GM13977 (cell line): ENCODE measurements at regions not wholly inside any gene's neighbourhood (a gene's known extent, or its start where the extent isn't known, plus 50 kb on each side); places are given as distances from the start of the nearest gene placed in this dataset.
A peak's percentile ranks its signal among the peaks of the same experiment; 100 is the strongest.

Experiments used
- DNase-seq: peaks from one replicate; pipeline ENCODE4 v3.0.0; 2012; ENCODE audit warnings: low spot score
- CTCF ChIP-seq: IDR thresholded peaks from 2 replicates; pipeline ENCODE4 v1.5.1; 2012; ENCODE audit warnings: mild to moderate bottlenecking, control low read depth; ENCODE audit not compliant: insufficient read depth; ENCODE audit errors: extremely low read depth, missing control alignments
- in situ Hi-C: fragments of 300-500 bp; cut with MboI; formaldehyde crosslinking; loops from one replicate; pipeline ENCODE4 v1.12.0; 2022; ENCODE audit warnings: low sequenced_read_pairs, low pct_unique_long_range_greater_than_20kb, mixed read lengths, inconsistent platforms; ENCODE audit not compliant: unreplicated experiment

- in situ Hi-C loops, result no loop called here
- TF ChIP-seq CTCF, result no peak
- DNase-seq, result no peak
Observed at GRCh38 chr11:97607291-97608000, 1217.6 kb downstream of the JRKL start.

GRCh38 chr11:97610000-97610399 is 1220.2 kb downstream of the JRKL start:
- in situ Hi-C loops, result no loop called here
- DNase-seq, result no peak
- TF ChIP-seq CTCF, result peak; percentile 17

GRCh38 chr11:97610854-97611253 is 1221.0 kb downstream of the JRKL start:
- no peak for DNase-seq
- in situ Hi-C loops, result no loop called here
- no peak for TF ChIP-seq CTCF

GRCh38 chr11:97611345-97611744 is 1221.5 kb downstream of the JRKL start:
- DNase-seq, result no peak
- in situ Hi-C loops, result no loop called here
- TF ChIP-seq CTCF, result no peak

- DNase-seq, result no peak
- in situ Hi-C loops, result no loop called here
- no peak for TF ChIP-seq CTCF
Observed at GRCh38 chr11:97614606-97615005, 1224.8 kb downstream of the JRKL start.

GRCh38 chr11:97615546-97615945 is 1225.7 kb downstream of the JRKL start:
- DNase-seq, result no peak
- in situ Hi-C loops, result no loop called here
- TF ChIP-seq CTCF, result no peak
